Parathyroid adenoma (tissue), 2 donors: ENCODE measurements at regions not wholly inside any gene's neighbourhood (a gene's known extent, or its start where the extent isn't known, plus 50 kb on each side); places are given as distances from the start of the nearest gene placed in this dataset.
"Not testable (repeated sequence)": the region's sequence is repeated elsewhere in the genome, so short reads cannot be mapped to it uniquely, and the experiment has no call there.

Experiments used
- H2AFZ ChIP-seq: fragments of 300-600 bp; sonication (generic); one replicate; pipeline ENCODE4 v1.7.0; 2017; ENCODE audit warnings: antibody characterized with exemption, mild to moderate bottlenecking
- H3K27ac ChIP-seq: fragments of 300-600 bp; sonication (generic); one replicate; pipeline ENCODE4 v1.7.0; 2017
- H3K27me3 ChIP-seq: fragments of 300-600 bp; sonication (generic); one replicate; pipeline ENCODE4 v1.7.0; 2017; ENCODE audit warnings: low read length; ENCODE audit not compliant: control insufficient read depth, insufficient read depth
- H3K36me3 ChIP-seq: fragments of 300-600 bp; sonication (generic); one replicate; pipeline ENCODE4 v1.7.0; 2017; ENCODE audit warnings: low read length; ENCODE audit not compliant: control insufficient read depth, insufficient read depth
- H3K4me1 ChIP-seq: fragments of 300-600 bp; sonication (generic); one replicate; pipeline ENCODE4 v1.7.0; 2017; ENCODE audit warnings: control low read depth
- H3K4me2 ChIP-seq: fragments of 300-600 bp; sonication (generic); one replicate; pipeline ENCODE4 v1.7.0; 2017; ENCODE audit warnings: low read length
- H3K4me3 ChIP-seq: fragments of 300-600 bp; sonication (generic); one replicate; pipeline ENCODE4 v1.7.0; 2017; ENCODE audit warnings: low read depth, low read length
- H3K79me2 ChIP-seq: fragments of 300-600 bp; sonication (generic); one replicate; pipeline ENCODE4 v1.7.0; 2017; ENCODE audit warnings: control low read depth
- H3K9ac ChIP-seq: fragments of 300-600 bp; sonication (generic); one replicate; pipeline ENCODE4 v1.7.0; 2017; ENCODE audit warnings: mild to moderate bottlenecking
- H3K9me3 ChIP-seq: fragments of 300-600 bp; sonication (generic); one replicate; pipeline ENCODE4 v1.7.0; 2017; ENCODE audit warnings: low read length; ENCODE audit not compliant: control insufficient read depth
- CTCF ChIP-seq: fragments of 300-600 bp; sonication (generic); IDR thresholded peaks from one replicate; pipeline ENCODE4 v1.7.0; 2017; ENCODE audit warnings: antibody characterized with exemption, mild to moderate bottlenecking
- donor health status: primary hyperparathyroidism.

GRCh38 chr12:46629331-46630229, 196.2 kb downstream of the SLC38A4 start:
- H3K27ac ChIP-seq = no peak overlapping the region
- H3K9ac ChIP-seq = no peak overlapping the region
- H3K9me3 ChIP-seq = no peaks in the 10 kb centered on the region
- no peaks in the 10 kb centered on the region for H3K79me2 ChIP-seq
- no peaks in the 10 kb centered on the region for H3K27me3 ChIP-seq
- peaks cover 9% of the 10 kb centered on the region for H3K4me1 ChIP-seq
- H3K36me3 ChIP-seq = no peaks in the 10 kb centered on the region
- TF ChIP-seq CTCF = no peak
- no peak overlapping the region for H3K4me2 ChIP-seq
- H2AFZ ChIP-seq = peak overlapping the region; percentile 43
- no peak overlapping the region for H3K4me3 ChIP-seq

DNA sequence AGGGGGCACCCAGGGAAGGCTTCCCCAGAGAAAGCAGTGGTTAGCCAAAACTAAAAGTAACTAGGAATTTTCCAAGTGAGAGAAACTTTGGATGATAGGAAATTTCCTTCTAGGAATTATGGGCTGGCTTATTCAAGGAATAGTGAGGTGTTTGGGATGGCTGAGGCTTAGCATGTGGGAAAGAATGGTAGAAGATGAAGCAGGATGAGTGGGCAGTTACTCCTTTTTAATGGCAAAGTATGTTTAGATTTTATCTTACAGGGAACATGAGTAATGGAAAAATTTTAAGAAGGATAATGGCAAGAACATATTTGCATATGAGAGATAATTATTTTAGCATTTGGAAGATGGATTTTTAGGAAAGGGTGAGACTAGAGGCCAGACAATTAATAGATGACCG, 197.6 kb downstream of the SLC38A4 start:
- Histone ChIP-seq H3K27me3 (no peaks in the 10 kb centered on the region), H3K9me3 (no peaks in the 10 kb centered on the region), H3K4me2 (no peak overlapping the region), H3K9ac (no peak overlapping the region), H3K27ac (no peak overlapping the region), H3K4me3 (no peak overlapping the region), H3K4me1 (peaks cover 9% of the 10 kb centered on the region), H3K79me2 (no peaks in the 10 kb centered on the region), H2AFZ (no peak overlapping the region), H3K36me3 (no peaks in the 10 kb centered on the region)
- TF ChIP-seq CTCF = no peak

DNA sequence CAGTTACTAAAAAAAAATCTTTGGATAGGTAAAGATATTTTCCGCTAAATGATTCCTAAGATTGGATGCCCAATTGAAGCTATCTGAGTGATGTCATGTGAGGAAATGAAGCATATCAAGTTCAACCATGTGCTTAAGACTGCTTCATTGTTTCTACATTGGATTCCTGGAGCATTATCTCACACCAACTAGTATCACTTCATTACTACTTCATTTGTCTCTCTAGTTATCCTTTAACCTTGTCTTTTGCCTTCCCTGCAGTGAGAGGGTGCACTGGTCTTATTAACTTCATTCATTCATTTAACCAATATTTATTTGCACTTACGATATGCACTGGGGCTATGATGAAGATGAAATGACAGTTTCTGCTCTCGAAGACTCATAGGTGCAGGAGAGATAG, 198.1 kb downstream of the SLC38A4 start:
- peaks cover 9% of the 10 kb centered on the region for H3K4me1 ChIP-seq

DNA sequence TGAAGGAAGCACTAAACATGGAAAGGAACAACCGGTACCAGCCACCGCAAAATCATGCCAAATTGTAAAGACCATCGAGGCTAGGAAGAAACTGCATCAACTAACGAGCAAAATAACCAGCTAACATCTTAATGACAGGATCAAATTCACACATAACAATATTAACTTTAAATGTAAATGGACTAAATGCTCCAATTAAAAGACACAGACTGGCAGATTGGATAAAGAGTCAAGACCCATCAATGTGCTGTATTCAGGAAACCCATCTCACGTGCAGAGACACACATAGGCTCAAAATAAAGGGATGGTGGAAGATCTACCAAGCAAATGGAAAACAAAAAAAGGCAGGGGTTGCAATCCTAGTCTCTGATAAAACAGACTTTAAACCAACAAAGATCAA, 206.3 kb downstream of the SLC38A4 start:
- H3K4me2 ChIP-seq, H3K27me3 ChIP-seq, H3K79me2 ChIP-seq, H2AFZ ChIP-seq, H3K9ac ChIP-seq, H3K4me3 ChIP-seq, H3K27ac ChIP-seq, H3K4me1 ChIP-seq, H3K36me3 ChIP-seq, H3K9me3 ChIP-seq: not testable (repeated sequence)

More for the DNA sequence above, 198.1 kb downstream of the SLC38A4 start:
- Histone ChIP-seq H3K79me2 (no peaks in the 10 kb centered on the region), H3K27me3 (no peaks in the 10 kb centered on the region), H3K9ac (no peak overlapping the region), H3K9me3 (no peaks in the 10 kb centered on the region), H3K4me2 (no peak overlapping the region), H2AFZ (no peak overlapping the region), H3K27ac (no peak overlapping the region), H3K4me3 (no peak overlapping the region), H3K36me3 (no peaks in the 10 kb centered on the region)
- no peak for TF ChIP-seq CTCF

GRCh38 chr12:46617737-46618136, 208.1 kb downstream of the SLC38A4 start:
- not testable (repeated sequence) for H3K27me3 ChIP-seq, H3K4me3 ChIP-seq, H3K36me3 ChIP-seq, H3K79me2 ChIP-seq, H3K27ac ChIP-seq, H3K4me1 ChIP-seq, H3K4me2 ChIP-seq, H3K9me3 ChIP-seq, H3K9ac ChIP-seq, H2AFZ ChIP-seq
